A549 (cell line): ENCODE measurements at regions not wholly inside any gene's neighbourhood (a gene's known extent, or its start where the extent isn't known, plus 50 kb on each side); places are given as distances from the start of the nearest gene placed in this dataset.

Experiments
- CBX8 ChIP-seq: fragments of 200-600 bp; sonication (generic); IDR thresholded peaks from 2 replicates; pipeline ENCODE4 v1.6.1; 2016
- CHD4 ChIP-seq: fragments of 200-600 bp; sonication (generic); IDR thresholded peaks from 2 replicates; pipeline ENCODE4 v1.6.1; 2016; ENCODE audit warnings: antibody characterized with exemption, mild to moderate bottlenecking, borderline replicate concordance
- CTCF ChIP-seq: fragments of >200 bp; sonication (Bioruptor Twin); formaldehyde crosslinking; IDR thresholded peaks from 3 replicates; pipeline ENCODE4 v1.5.1; 2016
- EP300 ChIP-seq, 2 experiments: fragments of >200 bp; sonication (Bioruptor Twin); formaldehyde crosslinking; IDR thresholded peaks; 2 replicates in 1 of 2; 3 replicates in 1 of 2; pipeline ENCODE4 v1.6.1; 2016 to 2017
- HDAC2 ChIP-seq: fragments of 200-600 bp; sonication (generic); IDR thresholded peaks from 2 replicates; pipeline ENCODE4 v1.6.1; 2016
- HEYL ChIP-seq: fragments of 250-450 bp; sonication (Bioruptor Pico); IDR thresholded peaks from 2 replicates; pipeline ENCODE4 v1.8.0; 2021; ENCODE audit warnings: mild to moderate bottlenecking, moderate library complexity
- JUNB ChIP-seq: fragments of >200 bp; sonication (Bioruptor Twin); formaldehyde crosslinking; IDR thresholded peaks from 2 replicates; pipeline ENCODE4 v1.6.1; 2016
- KDM1A ChIP-seq: fragments of 200-600 bp; sonication (generic); IDR thresholded peaks from 2 replicates; pipeline ENCODE4 v1.6.1; 2016; ENCODE audit warnings: low read depth, mild to moderate bottlenecking
- NR3C1 ChIP-seq: fragments of >200 bp; sonication (Bioruptor Twin); formaldehyde crosslinking; IDR thresholded peaks from 3 replicates; pipeline ENCODE4 v1.6.1; 2017
- PBX3 ChIP-seq: IDR thresholded peaks from 2 replicates; pipeline ENCODE4 v1.6.1; 2012
- PHF8 ChIP-seq: fragments of 200-600 bp; sonication (generic); IDR thresholded peaks from 2 replicates; pipeline ENCODE4 v1.6.1; 2016; ENCODE audit warnings: low read depth, mild to moderate bottlenecking, antibody characterized with exemption, moderate library complexity, borderline replicate concordance
- POLR2A ChIP-seq: IDR thresholded peaks from 2 replicates; pipeline ENCODE4 v1.6.1; 2012; ENCODE audit warnings: mild to moderate bottlenecking, low read length

- no peak for TF ChIP-seq KDM1A
- TF ChIP-seq CTCF = no peak
- TF ChIP-seq CHD4 = no peak
- TF ChIP-seq EP300 (IDR thresholded peaks at IDR 0.05) = no peak
- TF ChIP-seq PBX3 = no peak
- no peak for TF ChIP-seq HDAC2
- TF ChIP-seq CBX8 = no peak
- no peak for TF ChIP-seq HEYL (CRISPR knock-in tag)
- TF ChIP-seq PHF8 = no peak
- TF ChIP-seq POLR2A = no peak
- no peak for TF ChIP-seq NR3C1
- no peak for TF ChIP-seq JUNB
Observed at GRCh38 chr12:124455336-124455735, 112.1 kb downstream of the NCOR2 start.
